GM12892 (cell line): ENCODE measurements at regions not wholly inside any gene's neighbourhood (a gene's known extent, or its start where the extent isn't known, plus 50 kb on each side); places are given as distances from the start of the nearest gene placed in this dataset.

Experiments used
- POLR2A ChIP-seq: IDR thresholded peaks from 2 replicates; pipeline ENCODE4 v1.6.1; 2011; ENCODE audit warnings: low read depth, low read length, control low read depth
- POLR2AphosphoS5 ChIP-seq: IDR thresholded peaks from 2 replicates; pipeline ENCODE4 v1.6.1; 2011; ENCODE audit warnings: low read depth, low read length, control low read depth

GRCh38 chr12:38507839-38508238 lies 191.3 kb downstream of the ALG10B start:
- TF ChIP-seq POLR2AphosphoS5 (no peak), POLR2A (no peak)
